EL (cell line): ENCODE measurements at regions not wholly inside any gene's neighbourhood (a gene's known extent, or its start where the extent isn't known, plus 50 kb on each side); places are given as distances from the start of the nearest gene placed in this dataset.
"Not testable (repeated sequence)": the region's sequence is repeated elsewhere in the genome, so short reads cannot be mapped to it uniquely, and the experiment has no call there.

Experiments
- DNase-seq: peaks from one replicate; pipeline ENCODE4 v3.0.0-alpha.2; 2016

- no peak for DNase-seq
These were observed 430.6 kb downstream of the RPS24 start for GRCh38 chr10:78464118-78464855.

GRCh38 chr10:78464856-78465267 is 431.2 kb downstream of the RPS24 start:
- DNase-seq, result no peak

- DNase-seq, result no peak
These were observed 431.8 kb downstream of the RPS24 start for GRCh38 chr10:78465431-78465830.

- DNase-seq, result no peak
These were observed 433.9 kb downstream of the RPS24 start for GRCh38 chr10:78467496-78468106.

- not testable (repeated sequence) for DNase-seq
These were observed 435.1 kb downstream of the RPS24 start for GRCh38 chr10:78468731-78469130.

GRCh38 chr10:78470267-78471103 is 436.8 kb downstream of the RPS24 start:
- no peak for DNase-seq

- no peak for DNase-seq
These were observed 437.7 kb downstream of the RPS24 start for GRCh38 chr10:78471326-78471722.

GRCh38 chr10:78471723-78472550 is 438.3 kb downstream of the RPS24 start:
- DNase-seq, result no peak

GRCh38 chr10:78472551-78472890 is 438.9 kb downstream of the RPS24 start:
- DNase-seq, result no peak

GRCh38 chr10:78473006-78473405 is 439.3 kb downstream of the RPS24 start:
- no peak for DNase-seq

- no peak for DNase-seq
These were observed 441.1 kb downstream of the RPS24 start for GRCh38 chr10:78474743-78475142.

GRCh38 chr10:78475437-78475836 is 441.8 kb downstream of the RPS24 start:
- DNase-seq, result no peak

- no peak for DNase-seq
These were observed 442.5 kb downstream of the RPS24 start for GRCh38 chr10:78476156-78476555.

GRCh38 chr10:78476844-78477243 is 443.2 kb downstream of the RPS24 start:
- DNase-seq, result no peak

- no peak for DNase-seq
These were observed 445.3 kb downstream of the RPS24 start for GRCh38 chr10:78478919-78479318.

GRCh38 chr10:78479467-78479866 is 445.8 kb downstream of the RPS24 start:
- no peak for DNase-seq

- no peak for DNase-seq
These were observed 448.2 kb downstream of the RPS24 start for GRCh38 chr10:78481842-78482241.

- no peak for DNase-seq
These were observed 450.0 kb downstream of the RPS24 start for GRCh38 chr10:78483641-78484040.

GRCh38 chr10:78489034-78489433 is 455.4 kb downstream of the RPS24 start:
- DNase-seq, result no peak

- DNase-seq, result peak; percentile 55
These were observed 458.1 kb downstream of the RPS24 start for GRCh38 chr10:78491812-78492211.

- DNase-seq, result no peak
These were observed 458.8 kb downstream of the RPS24 start for GRCh38 chr10:78492424-78492823.

- no peak for DNase-seq
These were observed 460.5 kb downstream of the RPS24 start for GRCh38 chr10:78494179-78494578.
